ENCODE measurements at regions not wholly inside any gene's neighbourhood (a gene's known extent, or its start where the extent isn't known, plus 50 kb on each side); places are given as distances from the start of the nearest gene placed in this dataset.
A peak's percentile ranks its signal among the peaks of the same experiment; 100 is the strongest.

DNA sequence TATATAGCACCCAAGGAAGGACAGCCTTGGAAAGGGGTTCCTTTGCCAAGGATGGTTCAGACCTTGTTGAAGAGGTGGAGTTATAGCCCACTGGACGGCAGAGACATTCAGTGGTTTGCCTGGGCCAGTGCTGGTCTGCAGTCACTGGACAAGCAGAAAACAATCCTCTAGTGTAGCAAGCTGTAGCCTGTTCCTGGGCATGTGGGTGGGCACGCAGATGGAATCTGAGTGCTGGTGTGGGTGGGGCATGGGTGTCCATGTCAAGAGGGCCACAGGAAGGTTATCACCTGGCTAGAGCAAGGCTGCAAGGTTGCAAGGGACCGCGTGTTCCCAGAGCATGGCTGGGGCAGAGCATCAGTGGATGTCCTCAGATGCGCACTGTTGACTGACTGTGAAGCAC, 244.7 kb downstream of the PTPRU start:
- DNase-seq (ENCODE audit: low spot score), result no peak

DNA sequence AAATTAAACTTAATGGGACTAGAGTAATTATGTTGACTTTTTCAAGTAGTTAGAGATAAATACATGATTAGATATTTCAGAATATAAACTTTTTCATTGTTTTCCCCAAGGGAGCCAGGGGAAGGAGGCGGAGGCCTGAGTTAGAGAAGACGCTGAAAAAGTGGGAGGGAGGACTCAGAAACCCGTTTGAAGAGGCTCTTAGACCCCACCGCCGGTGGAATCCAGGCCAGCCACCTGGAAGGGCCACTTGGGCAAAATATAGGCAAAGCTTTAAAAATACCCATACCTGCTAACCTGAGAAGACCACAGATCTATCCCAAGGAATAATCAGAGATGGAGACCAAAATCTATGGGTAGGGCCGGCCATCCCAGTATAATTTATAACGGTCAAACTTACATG, 242.6 kb downstream of the PTPRU start:
- DNase-seq (ENCODE audit: low spot score), result no peak

DNA sequence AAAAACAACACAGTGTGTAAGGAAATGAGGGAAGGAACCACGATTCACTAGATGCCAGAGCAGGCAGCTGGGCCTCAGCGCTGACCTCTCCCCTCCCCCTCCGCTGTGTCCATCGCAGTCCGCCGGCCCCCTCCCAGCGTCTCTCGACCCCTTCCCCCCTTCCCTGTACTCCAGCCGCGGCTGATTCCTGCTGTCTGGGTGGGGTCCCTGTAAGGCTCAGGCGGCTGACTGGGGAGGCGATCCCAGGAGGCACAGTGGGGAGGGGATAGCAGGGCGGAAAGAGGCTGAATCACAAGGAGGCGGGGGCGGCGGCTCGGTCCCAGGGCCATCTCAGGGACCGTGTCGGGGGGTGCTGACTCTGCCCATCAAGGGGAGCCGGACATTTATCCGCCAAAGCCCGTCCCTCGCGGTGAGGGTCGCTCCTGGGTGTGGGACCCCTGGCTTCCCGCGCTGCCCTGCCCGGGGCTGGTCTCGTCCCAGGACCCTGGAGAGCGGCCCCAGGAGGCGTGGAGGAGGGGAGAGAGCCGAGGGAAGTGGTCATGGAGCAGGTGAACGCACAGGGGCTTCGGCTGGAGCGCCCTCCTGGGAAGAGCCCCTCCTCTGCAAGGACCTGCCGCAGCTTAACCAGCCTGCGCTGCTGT, 241.9 kb downstream of the PTPRU start:
- DNase-seq (ENCODE audit: low spot score), result no peak

DNA sequence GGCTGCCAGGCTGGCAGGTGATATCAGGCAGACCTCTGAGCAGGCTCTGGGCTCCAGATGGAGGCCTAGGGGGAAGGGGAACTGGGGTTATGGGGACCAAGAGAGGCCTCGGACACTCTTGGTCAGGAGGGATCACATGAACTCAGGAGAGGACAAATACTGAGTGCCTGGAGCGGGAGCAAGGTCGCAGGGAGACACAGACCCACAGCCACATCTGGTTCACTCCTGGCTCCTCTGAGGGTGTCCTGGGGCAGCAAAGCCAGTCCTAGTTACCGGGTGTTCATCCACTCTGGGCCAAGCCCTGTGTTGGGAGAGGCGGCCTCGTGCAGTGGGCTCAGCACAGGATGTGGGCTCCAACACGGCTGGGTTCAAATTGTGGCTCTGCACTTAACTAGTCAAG, 239.0 kb downstream of the PTPRU start:
- DNase-seq (ENCODE audit: low spot score), result no peak

DNA sequence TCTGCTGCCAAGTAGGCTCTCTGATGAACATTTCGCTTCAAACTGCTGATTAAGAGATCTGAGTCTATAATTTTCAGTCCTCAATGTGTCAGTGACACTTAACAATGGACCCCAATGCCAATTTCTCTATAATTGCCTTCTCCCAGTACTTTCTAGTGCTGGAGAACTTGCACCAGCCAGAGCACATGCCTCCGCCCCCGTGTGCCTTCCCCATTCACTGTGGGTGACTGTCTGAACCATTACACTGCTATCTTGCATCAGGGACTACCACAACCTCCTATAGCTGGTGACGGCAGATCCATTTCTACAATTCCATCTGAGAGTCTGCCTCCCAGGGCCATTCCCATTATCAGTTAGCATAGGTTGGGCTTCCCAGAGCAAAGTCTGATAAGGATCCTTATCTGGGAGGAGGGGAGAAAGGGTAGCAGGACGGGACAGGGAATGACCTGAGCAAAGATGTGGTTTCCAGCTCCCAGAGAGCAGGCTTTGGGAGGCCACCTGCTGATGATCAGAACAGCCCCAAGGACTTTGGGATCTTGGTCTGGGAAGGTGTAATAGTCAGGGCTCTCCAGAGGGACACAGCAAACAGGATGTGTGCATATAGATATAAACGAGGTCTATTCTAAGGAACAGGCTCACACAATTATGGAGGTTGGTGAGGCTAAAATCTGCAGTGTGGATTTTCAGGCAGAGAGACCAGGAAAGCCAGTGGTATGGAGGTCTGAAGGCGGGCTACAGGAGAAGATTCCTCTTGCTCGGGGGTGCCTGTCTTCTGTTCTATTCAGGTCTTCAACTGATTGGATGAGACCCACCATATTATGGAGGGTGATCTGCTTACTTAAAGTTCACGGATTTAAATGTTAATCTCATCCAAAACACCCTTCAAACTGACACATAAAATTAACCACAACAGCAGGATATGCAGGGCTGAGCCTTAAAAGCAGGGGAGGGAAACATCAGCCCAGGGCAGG, 238.2 kb downstream of the PTPRU start:
- no peak for DNase-seq (ENCODE audit: low spot score)

DNA sequence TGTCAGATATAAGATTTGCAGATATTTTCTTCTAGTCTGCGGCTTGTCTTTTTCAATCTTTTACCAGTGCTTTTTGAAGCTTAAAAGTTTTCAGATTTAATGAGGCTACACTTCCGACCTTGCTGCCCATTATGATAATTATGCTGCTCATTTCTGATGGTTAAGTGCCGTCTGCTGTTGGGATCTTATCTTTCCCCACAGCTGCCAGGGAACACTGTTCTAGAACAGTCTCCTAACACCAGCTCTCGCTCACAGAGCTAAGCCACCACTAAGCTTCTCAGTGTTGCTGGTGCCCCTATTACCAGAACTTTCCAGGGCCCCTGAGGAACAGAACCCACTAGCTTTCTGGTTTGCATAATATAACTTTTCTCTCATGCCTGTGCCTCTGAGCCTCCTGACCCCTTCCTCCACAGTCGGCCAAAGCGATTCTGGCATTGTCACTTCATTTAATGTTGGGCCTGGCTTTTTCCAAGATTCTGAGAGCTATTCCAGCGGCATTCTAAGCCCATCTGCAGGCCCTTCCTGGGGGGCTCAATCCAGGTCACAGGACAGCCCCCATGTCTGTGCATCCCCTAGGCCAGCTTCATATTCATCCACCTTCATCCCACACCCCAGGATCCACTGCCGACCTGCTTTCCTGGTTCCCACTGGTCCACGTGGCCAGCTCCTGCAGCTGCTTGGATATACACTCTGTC, 237.0 kb downstream of the PTPRU start:
- no peak for DNase-seq (ENCODE audit: low spot score)

DNA sequence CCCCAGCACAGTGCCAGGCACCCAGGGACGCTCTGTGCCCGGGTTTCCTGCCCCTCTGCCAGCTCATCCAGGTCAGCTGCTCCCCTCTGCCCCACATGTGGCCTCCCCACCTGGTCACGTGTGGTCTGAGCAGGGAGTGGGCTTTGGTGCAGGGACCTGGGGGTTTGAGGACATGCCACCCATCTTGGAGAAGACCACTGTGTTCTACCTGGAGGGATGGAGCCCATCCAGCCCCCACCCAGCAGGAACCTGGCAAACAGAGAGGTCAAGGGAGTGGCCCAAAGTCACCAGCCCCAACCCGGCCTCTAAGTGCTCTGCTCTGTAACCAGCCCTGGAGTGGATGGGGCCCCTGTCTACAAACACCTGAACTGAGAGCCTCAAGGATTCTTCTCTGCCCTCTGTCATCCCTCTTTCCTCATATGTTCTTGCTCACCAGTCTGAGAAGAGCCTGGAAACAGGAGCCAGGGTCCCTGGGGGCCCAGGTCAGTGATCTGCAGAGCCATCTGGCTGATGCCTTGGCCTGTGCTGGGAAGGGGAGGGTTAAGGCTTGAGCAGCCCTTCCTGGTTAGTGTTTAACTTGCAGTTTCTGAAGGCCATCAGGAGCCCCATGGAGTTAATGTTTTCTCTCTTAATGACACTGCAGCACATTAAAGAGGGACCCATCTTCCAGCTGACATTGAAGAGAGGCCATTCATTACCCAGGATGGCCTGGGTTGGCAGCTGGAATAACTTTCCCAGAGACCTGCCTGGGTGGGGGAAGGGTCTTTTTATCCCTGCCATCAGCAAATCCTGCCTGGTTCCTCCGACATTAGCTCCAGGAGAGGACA, 235.4 kb downstream of the PTPRU start:
- DNase-seq (ENCODE audit: low spot score), result no peak

DNA sequence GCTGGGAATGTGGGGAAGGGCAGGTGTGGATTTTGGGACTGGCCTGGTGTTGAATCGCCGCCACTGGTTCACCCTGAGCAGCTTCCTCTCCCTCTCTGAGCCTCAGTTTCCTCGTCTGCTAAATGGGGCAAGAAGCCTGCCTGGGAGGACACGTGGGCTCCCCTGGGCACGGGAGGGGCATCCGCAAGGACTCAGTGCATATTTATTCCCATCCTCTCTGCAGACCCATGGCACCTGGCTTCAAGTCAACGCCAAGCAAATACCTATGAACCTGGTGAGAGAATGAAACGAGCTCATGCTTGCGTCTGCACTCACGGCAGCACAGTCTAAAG, 234.4 kb downstream of the PTPRU start:
- DNase-seq (ENCODE audit: low spot score), result no peak

DNA sequence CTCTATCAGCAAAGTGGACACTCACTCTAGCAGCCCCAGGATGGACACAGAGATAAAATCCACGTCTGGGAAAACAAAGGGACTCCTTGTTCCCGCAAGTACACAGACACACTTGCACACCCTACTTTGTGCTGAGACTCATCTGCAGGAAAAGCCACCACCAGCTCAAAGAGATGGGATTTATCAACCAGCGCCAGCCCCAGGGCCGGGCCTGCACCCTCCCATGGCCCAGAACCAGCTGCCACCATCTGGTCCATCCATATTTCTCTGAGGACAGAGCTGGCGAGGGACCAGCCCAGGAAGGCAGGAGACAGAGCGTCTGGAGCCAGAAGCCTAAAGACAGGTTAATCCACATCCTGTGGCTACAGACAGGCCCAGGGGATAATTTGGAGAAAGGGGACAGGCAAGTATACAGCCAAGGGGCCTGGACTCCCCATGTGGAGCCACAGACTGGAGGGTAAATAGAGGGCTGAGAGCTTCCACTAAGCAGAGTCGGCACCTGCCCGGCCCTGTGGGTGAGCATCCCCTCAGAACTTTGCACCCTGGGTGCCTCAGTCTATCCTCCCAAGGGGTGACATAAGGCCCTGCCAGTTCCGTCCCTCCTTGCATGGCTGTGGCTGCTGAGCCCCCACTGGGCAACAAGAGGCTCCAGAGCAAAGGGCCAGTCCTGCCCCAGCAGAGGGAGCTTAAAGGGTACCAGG, 233.9 kb downstream of the PTPRU start:
- DNase-seq (ENCODE audit: low spot score), result no peak

DNA sequence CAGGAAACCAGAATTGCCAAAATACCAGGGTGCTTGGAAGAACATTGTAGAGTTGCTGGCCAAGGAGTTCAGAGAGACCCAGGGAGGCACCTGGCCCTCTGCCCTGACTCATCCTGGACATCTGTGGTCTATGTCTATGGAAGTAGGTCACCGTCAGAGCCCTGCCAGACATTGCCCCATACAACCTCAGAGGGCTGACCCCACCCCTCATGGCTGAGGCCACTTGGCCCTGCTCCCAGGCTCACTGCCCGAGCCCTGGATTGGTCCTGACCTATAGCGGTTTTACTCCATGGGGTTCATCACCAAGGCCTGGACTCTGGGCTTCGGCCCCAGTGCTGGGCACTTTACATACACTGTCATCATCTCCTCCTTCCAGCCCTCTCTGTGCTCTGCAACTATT, 233.1 kb downstream of the PTPRU start:
- DNase-seq (ENCODE audit: low spot score), result no peak

DNA sequence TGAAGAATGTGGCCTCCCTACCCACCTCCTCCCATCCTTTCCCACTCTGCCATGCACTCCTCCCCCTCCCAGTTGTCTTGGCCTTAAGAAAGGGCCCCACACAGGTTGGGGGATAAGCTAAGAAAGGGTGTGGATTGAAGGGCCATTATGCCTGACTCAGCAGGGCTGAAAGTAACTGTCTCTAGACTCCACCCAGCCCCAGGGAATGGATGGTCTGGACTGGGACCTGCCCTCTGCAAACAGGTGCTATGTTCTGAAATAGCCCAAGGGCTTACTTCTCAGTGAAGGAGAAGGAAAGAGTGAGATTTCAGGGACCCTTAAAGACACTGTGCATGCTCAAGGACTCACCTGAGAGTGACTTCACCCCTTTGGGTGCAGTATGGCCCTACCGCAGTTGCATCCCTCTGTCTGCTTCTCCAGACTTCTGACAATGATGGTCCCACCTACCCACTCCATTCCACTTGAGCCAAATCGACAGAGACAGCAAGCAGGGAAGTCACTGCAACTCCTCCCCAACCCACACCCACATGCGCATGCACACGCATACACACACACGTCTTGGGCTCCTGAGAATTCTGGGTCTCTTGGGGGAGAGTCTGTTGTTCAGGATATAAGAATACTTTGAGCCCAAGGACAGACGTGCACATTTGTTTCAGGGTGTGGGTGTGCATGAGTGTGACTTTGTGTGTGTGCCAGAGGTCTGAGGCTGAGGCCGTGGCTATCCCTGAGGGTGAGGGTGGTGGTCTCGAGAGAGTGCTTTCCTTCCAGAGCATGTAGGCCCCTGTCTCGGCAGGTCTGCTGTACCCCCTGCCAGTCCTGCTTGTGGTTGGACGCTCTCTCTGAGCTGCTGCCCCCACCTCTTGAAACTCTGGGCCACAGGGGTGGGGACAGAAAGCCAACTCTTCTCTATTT, 231.9 kb downstream of the PTPRU start:
- DNase-seq (ENCODE audit: low spot score), result no peak

DNA sequence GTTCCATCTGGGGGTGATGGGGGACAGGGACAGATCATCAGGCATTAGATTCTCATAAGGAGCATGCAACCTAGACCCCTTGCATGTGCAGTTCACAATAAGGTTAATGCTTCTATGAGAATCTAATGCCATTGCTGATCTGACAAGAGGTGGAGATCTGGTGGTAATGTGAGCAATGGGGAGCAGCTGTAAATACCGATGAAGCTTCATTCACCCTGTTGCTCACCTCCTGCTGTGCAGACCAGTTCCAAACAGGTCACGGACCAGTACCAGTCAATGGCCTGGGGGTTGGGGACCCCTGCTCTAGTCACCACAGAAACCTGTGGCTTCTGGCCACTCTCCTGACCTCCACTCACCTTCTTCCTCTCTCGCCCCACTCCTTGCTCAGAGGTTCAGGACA, 229.9 kb downstream of the PTPRU start:
- DNase-seq (ENCODE audit: low spot score), result no peak

DNA sequence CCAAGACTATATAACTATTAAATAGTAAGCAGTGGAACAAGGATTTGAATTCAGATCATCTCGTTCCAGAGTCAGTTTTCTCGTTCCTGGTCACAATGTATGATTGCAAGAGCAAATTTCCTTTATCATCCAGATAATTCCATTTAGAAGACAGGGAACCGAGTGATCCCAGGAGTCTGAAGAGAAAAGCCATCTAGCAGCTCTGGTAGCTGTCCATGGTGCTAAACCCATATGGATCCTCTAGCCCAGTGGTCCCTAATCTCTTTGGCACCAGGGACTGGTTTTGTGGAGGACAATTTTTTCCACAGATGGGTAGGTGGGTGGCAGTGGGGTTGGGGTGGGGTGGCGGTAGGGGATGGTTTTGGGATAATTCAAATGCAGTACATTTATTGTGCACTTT, 229.4 kb downstream of the PTPRU start:
- peak; percentile 25 for DNase-seq (ENCODE audit: low spot score)

DNA sequence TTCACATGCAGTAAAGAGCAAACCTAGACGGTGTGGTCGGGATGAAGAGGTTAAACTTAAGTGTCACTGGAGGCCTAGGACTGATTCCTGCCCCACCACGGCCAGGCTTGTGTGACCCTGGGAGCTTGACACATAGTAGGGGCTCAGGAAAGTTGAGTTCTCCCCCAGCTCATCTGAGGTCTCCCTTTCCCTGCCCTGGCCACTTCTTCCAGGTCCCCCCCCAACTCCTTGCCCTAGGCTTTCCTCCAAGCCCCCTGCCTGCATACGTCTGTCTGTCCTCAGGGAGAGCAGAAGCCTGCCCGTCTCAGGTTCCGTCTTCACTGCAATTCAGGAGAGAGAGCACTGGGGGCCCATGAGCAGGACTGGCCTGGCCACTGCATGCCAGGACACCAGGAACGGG, 225.8 kb downstream of the PTPRU start:
- no peak for DNase-seq (ENCODE audit: low spot score)

DNA sequence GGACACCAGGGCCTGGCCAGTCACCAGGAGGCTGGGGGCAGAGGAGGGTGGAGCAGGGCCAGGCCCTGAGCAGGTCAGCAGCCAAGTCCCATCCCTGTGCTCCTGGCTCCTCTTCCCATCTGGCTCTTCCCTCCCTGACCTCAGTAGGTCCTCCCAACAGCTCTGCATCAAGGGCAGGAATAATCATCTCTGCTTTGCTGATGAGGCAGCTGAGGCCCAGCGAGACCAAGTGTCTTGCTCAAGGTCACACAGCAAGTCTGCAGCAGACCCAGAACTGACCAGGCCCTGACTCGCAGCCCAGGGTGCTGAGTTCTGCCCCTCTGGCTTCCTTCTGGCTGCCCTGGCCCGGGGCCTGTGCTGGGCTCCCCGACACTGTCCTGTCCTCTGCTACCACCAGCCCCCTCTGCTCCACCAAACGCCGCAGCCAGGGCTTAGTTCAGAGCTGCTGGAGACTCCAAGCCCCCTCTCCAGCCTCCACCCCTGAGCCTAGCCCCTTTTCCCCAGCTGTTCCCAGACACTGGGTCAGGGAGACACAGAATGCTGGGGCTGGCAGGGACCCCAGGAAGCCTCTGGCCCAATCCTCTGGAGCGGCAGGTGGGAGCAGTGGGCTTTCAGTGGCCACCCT, 224.9 kb downstream of the PTPRU start:
- DNase-seq (ENCODE audit: low spot score), result no peak

DNA sequence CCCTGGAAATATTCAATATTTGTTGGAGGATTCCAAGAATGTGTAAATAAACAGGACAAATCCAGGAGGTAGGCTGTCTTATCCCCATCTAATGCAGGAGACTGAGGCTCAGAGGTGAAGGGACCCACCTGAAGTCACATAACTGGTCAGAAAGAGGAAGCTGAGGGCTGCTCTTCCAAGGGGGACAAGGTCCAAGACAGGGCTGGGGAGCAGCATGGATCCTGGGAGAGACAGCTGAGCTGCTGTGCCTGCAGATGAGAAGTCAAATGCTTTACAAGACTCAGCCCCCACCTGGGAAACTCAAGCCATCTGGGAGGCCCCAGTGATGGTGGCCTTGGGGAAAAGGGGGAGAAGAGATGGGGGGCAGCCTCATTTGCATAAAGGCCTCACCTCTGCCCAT, 224.4 kb downstream of the PTPRU start:
- no peak for DNase-seq (ENCODE audit: low spot score)

DNA sequence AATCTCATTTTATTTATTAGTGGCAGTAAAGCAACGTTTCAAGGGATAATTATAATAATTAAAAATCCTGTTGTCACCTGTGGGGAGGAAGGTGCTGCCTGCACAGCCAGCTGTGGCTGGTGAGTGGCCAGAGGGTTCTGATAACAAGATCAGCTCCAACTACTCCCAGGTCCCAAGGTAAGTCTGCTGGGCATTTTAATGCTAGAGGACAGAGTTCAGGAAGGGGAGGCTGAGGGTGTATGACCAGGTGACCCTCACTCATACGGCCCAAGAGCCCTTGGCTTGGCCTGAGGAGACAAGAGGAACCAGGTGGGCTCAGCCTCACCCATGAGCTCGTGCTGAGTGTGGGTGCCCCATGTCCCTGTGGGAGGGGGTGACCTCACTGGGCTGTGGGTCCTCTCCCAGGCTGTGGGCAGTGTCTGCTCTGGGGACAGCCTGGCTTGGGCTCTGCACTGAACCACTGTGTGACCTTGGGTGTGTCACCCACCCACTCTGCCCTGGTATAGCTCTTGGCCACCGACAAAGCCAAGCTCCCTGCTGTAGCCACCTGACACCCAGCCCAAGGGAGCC, 223.8 kb downstream of the PTPRU start:
- no peak for DNase-seq (ENCODE audit: low spot score)

DNA sequence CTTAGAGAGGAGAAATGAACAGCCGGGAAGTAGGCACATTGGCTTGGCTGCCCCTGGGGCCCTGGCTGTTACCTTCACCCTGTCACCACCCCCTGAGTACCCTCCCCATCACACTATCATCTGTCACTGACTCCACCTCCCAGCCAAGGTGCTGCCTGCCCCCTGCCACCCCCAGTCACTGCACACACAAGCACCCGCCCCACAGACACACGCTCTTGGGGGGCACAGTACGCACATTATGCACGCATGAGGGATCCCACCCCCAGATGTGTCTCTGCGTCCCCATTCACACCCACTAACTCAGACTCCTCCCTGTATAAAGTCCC, 223.3 kb downstream of the PTPRU start:
- no peak for DNase-seq (ENCODE audit: low spot score)

DNA sequence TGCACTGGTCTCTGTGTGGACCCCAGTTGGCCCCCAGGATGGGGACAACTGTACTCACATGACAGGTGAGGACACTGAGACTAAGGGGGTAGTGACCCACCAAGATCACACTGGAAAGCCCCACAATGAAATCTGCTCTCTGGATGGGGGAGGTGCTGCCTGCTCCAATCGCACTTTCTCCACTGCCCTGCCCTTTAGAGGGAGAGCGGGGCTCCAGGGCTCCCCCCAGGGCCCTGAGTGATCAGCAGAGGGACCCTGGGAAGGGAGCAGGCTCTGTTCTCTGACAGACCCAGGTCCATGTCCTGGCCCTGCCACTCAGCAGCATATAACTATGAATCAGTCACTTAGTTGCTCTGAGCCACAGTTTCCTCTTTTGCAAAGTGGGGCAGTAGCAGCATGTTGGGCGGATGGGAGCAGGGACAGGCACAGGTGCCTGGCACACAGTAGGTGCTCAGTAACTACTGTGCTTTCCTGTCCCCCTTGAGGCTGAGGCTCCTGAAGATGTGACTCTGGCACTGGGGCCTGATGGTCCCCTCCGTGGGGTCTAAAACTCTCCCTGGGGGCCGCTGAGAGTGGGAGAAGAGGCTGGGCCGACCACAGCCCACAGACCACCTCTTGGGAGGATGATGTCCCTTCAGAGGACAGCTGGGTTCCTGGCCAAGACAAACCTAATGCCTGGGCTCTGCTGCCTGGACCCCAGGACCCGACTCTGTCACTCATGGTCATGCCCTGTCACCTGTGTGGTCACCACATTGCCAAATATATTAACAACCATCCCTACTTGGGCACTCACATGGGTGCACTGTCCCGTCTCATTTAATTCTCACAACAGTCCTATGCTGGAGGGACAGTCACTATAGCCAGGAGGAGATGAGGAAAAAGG, 222.7 kb downstream of the PTPRU start:
- no peak for DNase-seq (ENCODE audit: low spot score)

Data from AG08395 (cell line).